Jurkat, Clone E6-1 (cell line): ENCODE measurements at regions not wholly inside any gene's neighbourhood (a gene's known extent, or its start where the extent isn't known, plus 50 kb on each side); places are given as distances from the start of the nearest gene placed in this dataset.

Experiments used
- DNase-seq: peaks from one replicate; pipeline ENCODE4 v3.0.0-alpha.2; 2011; ENCODE audit warnings: low read depth, low spot score
- H3K4me3 ChIP-seq: 2 replicates; pipeline ENCODE4 v1.5.1; 2011; ENCODE audit warnings: mild to moderate bottlenecking, low read length, control low read depth, moderate library complexity

DNA sequence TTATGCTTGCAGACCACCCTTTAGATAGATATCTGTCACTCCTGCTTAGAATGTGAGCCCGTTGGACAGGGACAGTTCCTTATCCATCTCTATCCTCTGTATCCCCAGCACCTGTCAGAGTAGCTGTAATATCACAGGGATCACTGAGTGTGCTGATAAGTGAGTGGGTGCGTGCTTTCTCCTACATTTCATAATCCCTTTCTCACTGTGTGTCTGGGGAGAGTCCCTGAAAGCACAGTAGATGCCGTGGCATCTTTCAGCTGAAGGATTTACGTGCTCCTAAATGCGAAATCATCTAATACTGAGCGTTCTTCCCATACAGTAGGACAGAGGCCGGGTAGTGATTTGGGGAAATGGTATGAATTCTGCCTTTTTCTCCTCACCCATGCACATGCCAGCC, 198.9 kb upstream of the SASH1 start:
- no peak for DNase-seq
- no peak overlapping the region for H3K4me3 ChIP-seq

DNA sequence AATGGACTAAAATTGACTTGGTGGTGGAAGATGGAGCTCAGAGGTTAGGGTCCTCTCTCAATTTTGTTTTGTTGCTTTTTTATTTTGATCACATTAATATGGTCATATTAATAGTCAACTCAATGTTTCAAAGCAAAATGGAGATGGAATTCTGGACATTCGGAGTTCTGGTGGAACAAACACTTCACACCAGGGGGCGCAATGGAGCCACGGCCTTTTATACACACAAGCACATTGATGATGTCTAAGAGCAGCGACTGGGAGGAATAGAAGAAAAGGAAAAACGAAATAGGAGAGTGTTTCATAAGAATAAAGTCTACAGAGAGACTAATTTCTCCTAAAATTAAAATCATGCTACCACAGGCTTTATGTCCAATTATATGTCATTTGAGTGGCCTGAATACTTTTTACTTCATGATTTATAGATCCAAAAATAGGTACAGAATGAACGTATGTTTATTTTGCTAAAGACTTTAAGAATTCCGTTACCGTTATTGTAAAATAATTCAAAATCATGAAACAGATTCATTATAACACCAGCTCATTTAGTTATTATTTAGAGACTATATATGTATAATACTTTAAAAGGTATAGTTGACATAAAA, 197.6 kb upstream of the SASH1 start:
- DNase-seq, result peak; percentile 51
- H3K4me3 ChIP-seq, result no peak overlapping the region

DNA sequence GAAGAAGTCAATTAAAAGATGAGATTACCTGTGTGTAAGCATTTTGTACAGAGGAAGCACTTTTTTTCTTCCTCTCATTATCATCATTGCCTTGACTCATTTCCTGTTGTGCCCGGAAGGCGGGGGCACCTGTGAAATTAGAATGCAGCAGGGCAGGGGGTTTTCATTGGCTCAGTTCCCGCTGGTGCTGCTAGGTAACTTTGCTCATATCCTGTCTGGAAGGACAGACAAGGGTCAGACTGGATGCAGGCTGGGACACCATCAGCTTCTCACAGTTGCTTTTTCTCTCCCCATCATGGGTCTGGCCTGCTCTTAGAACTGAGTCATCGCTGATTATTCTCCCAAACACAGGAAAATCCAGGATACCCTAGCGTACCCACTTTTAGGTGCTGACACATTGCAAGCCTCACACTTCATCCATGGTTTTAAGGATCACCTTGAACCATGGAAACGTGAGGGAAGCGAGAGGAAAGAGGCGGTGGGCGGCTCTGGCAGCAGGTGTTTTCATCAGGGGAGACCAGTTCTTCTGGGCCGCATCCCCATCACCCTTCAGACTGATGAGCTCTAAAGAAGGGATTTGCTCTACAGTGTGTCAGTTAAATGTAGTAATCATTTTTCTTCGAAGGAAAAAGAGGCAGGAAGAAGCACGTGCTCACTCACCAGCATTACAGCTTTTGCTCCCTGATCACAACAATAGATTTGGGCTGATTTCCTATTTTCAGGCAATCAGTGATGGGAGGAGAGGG, 195.7 kb upstream of the SASH1 start:
- DNase-seq, result no peak
- H3K4me3 ChIP-seq, result no peak overlapping the region

DNA sequence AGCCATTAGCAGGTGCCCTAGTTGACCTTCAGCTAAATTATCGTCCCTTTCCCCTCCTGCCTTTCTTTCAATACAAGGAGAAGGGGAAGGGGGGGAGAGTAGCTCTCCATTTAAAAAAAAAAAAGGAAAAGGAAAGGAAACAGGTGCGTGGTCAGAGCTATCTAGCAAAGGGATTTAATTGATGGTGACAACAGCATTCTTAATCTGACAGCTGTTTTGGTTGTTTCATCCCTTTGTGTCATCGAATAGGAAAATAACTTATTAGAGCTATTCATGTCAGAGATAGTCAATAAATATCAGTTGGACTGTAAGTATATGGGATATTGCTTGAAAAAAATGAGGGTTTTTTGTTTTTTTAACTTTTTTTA, 195.2 kb upstream of the SASH1 start:
- DNase-seq, result no peak

DNA sequence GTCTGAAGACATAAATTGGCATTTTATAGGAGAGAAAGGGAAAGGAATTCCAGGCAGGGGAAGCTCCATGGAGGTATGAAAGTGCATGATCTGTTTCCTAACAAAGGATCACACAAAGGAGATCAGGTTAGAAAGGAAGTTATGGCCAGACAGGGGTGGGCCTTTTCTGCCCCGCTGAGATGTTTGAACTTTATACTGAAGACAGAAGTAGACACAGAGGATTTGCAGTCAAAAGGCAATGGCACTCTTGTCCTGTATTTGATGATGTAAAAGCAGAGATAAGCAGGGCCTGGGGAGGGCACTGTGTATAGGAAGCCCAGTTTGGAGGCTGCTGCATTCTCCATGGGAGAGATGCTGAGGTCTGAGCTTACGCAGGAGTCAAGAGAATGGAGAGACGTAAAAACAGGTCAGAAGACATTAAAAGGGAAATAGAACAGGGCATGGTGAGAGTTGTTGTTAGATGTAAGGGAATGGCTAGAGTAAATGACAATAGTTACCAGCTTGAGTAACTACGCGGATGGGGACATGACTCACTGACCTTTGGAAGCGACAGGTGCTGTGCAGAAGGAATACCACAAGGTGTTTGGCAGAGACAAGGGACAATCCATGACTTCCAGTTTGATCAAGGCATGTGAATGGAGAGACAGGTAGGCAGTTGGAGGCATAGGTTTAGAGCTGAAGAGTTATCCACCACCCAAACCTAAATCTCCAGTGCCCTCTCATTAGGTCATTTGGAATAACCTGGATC, 190.6 kb upstream of the SASH1 start:
- DNase-seq, result no peak

More for the DNA sequence above, 195.2 kb upstream of the SASH1 start:
- no peak overlapping the region for H3K4me3 ChIP-seq

DNA sequence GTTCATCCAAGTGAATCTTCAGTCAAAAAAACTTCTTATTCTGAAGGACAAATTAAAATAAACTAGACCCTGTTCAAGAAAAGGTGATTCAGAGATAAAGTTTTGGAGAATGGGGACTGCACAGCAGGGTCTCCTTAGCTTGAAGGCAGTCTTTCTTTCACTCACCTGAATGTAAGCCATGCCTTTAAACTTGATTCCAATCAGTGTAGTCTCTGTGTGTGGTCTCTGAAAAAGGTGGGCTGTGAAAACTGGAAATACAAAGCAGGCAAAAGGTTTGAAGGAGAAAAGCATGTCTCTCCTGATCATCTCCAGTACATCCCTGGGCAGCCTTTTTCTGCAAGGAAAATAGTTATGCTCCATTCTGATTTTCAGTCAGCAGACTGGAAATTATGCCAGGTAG, 188.0 kb upstream of the SASH1 start:
- DNase-seq, result no peak
- no peak overlapping the region for H3K4me3 ChIP-seq

More for the DNA sequence above, 190.6 kb upstream of the SASH1 start:
- no peak overlapping the region for H3K4me3 ChIP-seq

DNA sequence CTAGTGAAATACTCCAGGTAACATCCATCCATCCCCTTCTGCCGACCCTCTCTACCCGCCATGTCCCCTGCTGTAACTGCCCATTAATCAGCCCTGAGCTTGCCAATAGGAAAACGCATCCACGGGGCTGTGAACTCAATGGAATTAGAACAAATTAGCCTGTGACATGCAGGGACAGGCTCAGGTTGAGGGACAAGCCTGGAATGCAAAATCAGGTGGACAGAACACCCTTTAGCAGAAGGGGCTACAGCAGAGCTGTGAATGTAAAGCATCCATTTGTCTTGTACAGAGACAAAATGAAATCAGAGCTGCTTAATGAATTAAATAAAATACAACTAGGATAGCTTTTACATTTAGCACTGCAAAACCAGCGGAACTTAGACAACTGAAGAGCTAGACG, 187.3 kb upstream of the SASH1 start:
- DNase-seq, result no peak
- H3K4me3 ChIP-seq, result no peak overlapping the region

DNA sequence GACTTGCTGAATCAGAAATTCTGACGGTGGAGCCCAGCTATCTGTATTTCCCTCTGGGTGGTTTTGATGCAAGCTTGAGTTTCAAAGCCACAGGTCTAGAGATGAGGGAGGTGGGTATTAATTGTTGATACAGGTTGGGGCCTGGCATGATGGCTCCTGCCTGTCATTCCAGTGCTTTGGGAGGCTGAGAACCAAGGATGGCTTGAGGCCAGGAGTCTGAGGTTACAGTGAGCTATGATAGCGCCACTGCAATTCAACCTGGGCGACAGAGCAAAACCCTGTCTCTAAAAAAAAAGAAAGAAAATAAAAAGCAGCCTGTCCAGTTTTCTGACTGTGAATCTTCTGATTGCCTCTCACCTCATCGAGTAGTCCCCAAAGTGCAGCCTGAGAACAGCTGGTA, 184.8 kb upstream of the SASH1 start:
- H3K4me3 ChIP-seq, result no peak overlapping the region
- no peak for DNase-seq

DNA sequence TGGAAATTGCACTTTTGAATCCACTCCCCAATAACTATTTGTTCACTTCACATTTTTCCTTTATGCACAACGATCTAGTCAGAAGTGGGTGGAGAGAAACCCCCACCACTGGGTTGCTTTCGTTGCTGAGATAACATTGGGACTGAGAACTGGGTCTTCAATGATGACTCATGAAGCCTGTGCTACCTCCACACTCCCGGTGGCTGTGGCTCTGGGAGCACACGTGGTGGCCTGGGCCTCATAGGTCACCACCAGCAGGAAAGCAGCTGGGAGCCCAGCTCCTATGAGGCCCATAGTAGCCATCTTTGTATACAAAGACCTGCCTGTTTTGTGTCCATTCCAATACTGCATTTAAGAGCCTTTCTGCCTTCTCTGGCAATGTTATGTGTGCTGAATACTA, 178.0 kb upstream of the SASH1 start:
- no peak for DNase-seq
- no peak overlapping the region for H3K4me3 ChIP-seq

DNA sequence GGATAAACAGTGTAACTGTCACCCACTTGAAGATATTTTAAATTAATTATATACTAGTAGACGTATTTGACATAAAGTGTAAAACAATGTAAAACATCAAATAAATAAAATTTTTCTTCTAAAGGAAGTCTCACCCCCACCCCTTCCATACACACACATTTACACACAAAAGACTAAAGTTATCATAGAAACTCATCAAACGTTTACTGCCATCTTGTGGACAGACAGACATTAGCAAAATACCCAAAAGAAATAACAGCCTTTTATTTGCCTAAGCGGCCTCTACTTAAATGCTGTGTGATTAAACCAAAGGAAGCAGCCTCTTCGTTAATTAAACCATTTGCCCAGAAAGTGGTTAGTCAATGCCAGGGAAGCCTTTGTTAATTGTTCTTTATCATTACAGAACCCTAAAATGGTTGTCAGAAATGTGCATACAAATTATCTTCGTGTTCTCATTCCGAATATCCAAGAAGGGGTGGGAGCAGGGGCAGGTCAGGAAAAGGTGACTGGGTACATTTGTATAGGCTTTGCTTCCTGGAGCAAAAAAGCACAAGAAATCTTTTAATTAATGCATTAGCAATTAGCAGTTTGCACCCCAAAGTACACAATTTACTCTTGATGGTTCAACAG, 176.2 kb upstream of the SASH1 start:
- peak; percentile 43 for DNase-seq
- no peak overlapping the region for H3K4me3 ChIP-seq

DNA sequence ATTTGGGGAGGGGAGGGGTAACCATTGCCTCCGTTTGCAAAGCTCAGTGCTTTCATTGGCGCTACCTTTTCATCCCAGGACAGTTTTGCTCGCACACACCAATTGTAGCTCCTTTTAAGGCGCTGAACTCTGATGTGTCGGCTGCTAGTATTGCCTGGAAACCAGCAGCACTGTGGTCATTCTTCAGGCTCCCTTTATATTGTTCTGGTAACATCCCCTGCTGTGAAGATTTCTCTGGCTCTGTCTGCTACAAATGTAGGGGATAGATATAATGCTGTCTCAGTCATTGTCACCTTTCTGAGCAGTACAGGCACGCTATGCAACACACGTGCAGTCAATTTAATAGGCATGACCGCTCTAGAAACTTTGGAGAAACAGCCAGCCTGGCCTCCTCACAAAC, 172.9 kb upstream of the SASH1 start:
- no peak overlapping the region for H3K4me3 ChIP-seq

DNA sequence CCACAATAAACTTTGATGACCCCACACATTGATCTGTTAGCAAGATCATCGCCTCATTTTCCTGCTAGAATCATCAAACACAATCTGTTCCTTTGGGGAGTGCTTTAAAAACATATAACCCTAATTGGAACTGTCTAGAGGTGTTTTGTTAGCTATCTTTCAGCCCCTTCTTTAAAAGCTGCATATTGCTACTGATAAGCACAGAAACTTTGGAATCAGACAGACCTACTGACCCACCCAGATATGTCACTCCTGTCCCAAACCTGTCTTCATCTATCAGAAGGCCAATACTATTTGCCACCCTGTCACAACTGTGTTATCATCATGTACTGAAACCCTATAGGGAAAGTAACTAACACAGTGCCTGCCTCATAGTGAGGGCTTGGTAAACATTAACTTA, 172.4 kb upstream of the SASH1 start:
- H3K4me3 ChIP-seq, result no peak overlapping the region
- DNase-seq, result no peak

More for the DNA sequence above, 172.9 kb upstream of the SASH1 start:
- DNase-seq, result no peak

DNA sequence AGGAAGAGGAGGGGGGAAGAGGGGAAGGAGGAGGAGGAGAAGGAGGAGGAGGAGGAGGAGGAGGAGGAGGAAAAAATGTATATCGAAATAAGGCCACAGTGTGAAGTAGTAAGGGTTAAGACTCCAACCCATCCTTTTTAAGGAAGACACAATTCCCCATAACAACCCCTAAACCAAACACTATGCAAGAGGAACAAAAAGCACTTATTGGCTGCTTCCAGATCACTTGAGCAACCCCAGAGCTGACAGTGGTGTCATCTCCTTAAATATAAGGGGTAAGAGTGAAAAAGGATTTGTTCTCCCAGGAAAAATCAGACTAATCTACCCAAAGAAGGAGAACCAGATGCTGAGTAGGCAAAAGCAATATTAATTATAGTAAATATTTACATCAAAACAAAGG, 169.1 kb upstream of the SASH1 start:
- DNase-seq, result no peak
- no peak overlapping the region for H3K4me3 ChIP-seq

DNA sequence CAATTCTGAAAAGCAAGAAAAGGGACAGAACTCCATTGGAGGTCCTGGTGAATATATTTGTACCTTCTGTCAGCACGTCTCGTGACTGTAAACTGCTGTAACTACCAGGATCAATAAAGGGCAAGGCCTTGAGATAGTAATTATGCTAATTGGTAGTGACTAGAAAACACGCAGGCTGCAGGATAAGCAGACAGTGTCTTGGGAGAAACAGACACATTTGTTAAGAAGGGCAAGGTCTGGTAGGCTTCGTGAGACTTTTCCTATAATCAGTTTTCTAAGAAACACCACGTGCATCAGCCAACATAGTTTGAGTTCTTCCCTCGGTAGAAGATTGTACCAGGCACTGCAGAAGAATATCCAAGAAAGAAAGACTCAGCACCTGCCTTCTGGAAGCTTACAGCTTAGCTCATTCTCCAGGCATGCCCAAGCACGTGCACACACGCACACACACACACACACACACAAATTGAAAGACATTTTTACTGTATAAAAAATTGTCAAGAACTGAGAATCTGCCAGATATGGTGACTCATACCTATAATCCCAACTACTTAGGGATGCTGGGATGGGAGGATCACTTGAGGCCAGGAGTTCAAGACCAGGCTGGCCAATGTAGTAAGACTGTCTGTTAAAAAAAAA, 167.0 kb upstream of the SASH1 start:
- no peak overlapping the region for H3K4me3 ChIP-seq
- no peak for DNase-seq

DNA sequence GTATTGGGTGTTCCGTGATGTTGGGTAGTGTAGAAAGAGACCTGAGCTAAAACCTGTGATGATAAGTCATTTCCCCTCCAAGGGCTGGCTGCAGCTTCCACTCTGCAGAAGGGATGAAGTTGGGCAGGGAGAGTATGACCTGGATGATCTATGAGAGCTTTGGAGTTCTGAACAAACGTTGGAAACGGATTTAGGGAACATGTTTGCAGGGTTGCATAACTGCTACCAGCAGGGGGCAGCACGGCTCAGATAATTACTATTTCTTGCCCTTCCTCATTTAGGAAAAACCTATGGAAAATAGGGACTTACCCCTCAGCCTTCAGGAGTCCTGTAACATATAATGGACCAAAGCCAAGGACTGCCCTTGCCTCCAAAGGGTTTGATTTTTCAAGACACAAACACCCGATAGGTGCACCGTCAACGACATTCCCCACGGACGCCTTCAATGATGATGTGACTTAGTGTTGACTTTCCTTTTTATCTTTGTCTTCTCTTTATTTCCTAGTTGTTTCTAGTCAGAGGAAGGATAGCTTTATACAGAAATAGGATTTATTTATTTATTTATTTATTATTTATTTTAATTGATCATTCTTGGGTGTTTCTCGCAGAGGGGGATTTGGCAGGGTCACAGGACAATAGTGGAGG, 164.9 kb upstream of the SASH1 start:
- no peak overlapping the region for H3K4me3 ChIP-seq
- DNase-seq, result peak; percentile 11

DNA sequence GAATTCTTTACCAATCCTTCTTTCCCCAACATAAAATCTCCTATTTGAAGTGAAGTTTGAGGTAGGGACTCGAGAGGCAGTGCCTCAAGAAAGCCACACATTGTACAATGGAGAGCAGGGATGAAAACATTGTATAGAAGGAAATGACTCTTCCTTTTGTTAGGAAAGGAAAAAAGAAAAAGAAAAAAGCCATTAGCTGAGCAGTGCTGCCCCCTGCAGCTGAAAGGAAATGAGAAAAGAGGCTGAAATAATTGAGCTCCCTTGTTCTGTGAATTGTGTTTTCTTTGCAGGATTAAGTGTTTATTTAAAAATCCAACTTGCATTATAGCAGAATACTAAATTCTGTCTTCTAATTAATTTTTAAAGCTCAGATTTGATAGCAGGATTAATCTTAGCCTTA, 162.9 kb upstream of the SASH1 start:
- DNase-seq, result no peak
- H3K4me3 ChIP-seq, result no peak overlapping the region

DNA sequence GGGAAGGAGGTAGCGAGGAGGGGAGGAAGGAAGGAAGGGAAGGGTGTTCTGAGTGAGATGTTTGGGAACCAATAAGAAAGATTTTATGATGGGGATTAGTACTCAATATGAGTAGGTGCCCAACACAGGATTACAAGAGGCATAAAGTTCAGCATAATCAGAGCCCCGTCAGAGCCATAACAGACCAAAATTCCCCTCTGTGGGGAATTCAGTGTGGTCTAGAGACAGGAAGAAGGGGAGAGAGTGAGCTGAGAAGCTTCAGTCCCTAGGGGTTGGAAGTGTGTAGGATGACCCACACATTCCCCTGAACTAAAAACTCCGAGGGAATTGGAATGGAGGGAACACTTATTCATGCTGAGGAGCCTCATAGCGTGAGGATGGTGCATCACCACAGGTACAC, 160.3 kb upstream of the SASH1 start:
- no peak for DNase-seq
- H3K4me3 ChIP-seq, result no peak overlapping the region

DNA sequence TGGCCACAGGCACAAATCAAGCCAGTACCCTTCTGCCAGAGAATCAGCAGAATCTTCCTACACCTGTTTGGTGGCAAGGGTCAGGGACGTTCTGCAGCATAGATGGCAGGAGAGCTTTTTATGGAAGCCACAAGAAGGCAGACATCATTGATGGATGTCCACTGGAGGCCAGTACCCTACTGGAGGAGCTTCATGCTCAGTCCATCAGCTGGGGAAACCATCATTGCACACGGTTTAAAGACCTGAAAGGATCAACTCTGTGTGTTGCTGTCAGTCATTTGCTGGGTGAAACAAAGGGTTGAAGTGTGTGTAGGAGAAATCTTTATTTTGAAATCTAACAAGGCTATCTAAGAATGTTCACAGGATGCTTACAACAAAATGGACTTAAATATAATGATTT, 158.9 kb upstream of the SASH1 start:
- no peak overlapping the region for H3K4me3 ChIP-seq
- no peak for DNase-seq

DNA sequence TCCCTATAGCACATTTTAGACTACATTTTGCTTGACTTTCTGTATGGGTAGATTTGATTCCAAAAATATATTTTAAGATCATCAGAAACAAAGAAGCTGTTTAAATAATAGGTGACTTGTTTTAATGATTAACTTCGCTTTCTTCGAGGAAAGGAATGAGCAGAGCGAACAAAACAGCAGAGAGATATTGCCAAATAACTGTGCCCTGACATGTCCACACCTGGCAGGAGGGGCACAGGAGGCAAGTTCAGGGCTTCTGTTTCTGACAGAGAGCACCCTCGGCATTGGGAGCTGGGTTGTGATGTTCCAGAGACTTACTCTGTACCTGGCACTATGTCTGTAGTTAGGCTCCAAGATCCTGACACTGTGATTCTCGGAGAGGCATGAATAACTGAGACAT, 155.7 kb upstream of the SASH1 start:
- no peak overlapping the region for H3K4me3 ChIP-seq
- DNase-seq, result no peak
